Prostate gland (tissue), 2 donors: ENCODE measurements at regions not wholly inside any gene's neighbourhood (a gene's known extent, or its start where the extent isn't known, plus 50 kb on each side); places are given as distances from the start of the nearest gene placed in this dataset.

Experiments
- DNase-seq: peaks from one replicate; pipeline ENCODE4 v3.0.0-alpha.2; 2019; ENCODE audit warnings: low spot score
- H3K27ac ChIP-seq, 2 donors: fragments of 200-600 bp; sonication (generic); 2 replicates each; pipeline ENCODE4 v1.5.1; 2017 to 2019
- H3K27me3 ChIP-seq: fragments of 200-600 bp; sonication (generic); replicated peaks from 2 replicates; pipeline ENCODE4 v1.5.1; 2019; ENCODE audit not compliant: insufficient read depth
- H3K36me3 ChIP-seq, 2 donors: fragments of 200-600 bp; sonication (generic); 1 replicate in 1 of 2; 2 replicates in 1 of 2; pipeline versions ENCODE4 v1.5.1 to v1.8.1; 2017 to 2019
- H3K4me1 ChIP-seq: fragments of 200-600 bp; sonication (generic); replicated peaks from 2 replicates; pipeline ENCODE4 v1.5.1; 2019
- H3K4me3 ChIP-seq, 2 donors: fragments of 200-600 bp; sonication (generic); 2 replicates each; pipeline ENCODE4 v1.5.1; 2017 to 2019
- H3K9me3 ChIP-seq: fragments of 200-600 bp; sonication (generic); 2 replicates; pipeline ENCODE4 v1.5.1; 2017
- POLR2A ChIP-seq: fragments of 450-650 bp; IDR thresholded peaks from one replicate; pipeline ENCODE4 v1.6.1; 2016; ENCODE audit warnings: antibody characterized with exemption, mild to moderate bottlenecking
- POLR2AphosphoS5 ChIP-seq: sonication (generic); formaldehyde crosslinking; IDR thresholded peaks from one replicate; pipeline ENCODE4 v1.6.1; 2017; ENCODE audit warnings: antibody characterized with exemption
- WGBS: methylation state at CpG from one replicate; pipeline ENCODE4 v1.1.5; 2018; 5-methylcytosine and 5-hydroxymethylcytosine counted together
- intact Hi-C: fragments of 100-400 bp; cut with DNase I; formaldehyde crosslinking; loops from one replicate; pipeline ENCODE4 v1.14.2; 2022
- TF ChIP-seq, protein P1 (sequence below), 4 experiments: fragments of 200-600 bp in 2 of 4; fragments of 450-650 bp in 2 of 4; sonication (generic) in 2 of 4; IDR thresholded peaks; 1 replicate in 3 of 4; 2 replicates in 1 of 4; pipeline ENCODE4 v1.5.1; 2016 to 2019; ENCODE audit warnings: antibody characterized with exemption in 4 of 4, mild to moderate bottlenecking in 2 of 4, moderate library complexity in 2 of 4

DNA sequence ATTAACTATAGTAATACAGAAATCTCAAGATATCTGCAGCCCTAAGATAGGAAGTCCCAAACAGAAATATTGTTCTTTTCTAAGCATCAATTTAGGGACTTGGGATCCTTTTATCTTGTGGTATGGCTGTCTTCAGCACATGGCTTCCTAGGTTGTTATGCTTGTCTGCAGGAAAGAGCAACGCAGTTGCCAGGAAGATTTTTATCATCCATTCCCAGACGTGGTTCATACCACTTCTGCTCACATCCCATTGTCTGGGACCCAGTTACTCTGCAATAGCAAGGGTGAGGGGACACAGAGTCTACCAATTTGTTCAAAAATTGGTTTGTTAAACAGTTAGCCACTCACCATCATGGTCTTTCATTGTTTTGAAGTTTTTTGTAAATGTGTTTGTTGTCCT is 85.6 kb upstream of the RXFP2 start:
- intact Hi-C loops: no loop called here
- no peaks in the 10 kb centered on the region for H3K9me3 ChIP-seq
- no peak for DNase-seq
- TF ChIP-seq, protein P1, sequence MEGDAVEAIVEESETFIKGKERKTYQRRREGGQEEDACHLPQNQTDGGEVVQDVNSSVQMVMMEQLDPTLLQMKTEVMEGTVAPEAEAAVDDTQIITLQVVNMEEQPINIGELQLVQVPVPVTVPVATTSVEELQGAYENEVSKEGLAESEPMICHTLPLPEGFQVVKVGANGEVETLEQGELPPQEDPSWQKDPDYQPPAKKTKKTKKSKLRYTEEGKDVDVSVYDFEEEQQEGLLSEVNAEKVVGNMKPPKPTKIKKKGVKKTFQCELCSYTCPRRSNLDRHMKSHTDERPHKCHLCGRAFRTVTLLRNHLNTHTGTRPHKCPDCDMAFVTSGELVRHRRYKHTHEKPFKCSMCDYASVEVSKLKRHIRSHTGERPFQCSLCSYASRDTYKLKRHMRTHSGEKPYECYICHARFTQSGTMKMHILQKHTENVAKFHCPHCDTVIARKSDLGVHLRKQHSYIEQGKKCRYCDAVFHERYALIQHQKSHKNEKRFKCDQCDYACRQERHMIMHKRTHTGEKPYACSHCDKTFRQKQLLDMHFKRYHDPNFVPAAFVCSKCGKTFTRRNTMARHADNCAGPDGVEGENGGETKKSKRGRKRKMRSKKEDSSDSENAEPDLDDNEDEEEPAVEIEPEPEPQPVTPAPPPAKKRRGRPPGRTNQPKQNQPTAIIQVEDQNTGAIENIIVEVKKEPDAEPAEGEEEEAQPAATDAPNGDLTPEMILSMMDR (IDR thresholded peaks at IDR 0.05): no peak
- TF ChIP-seq POLR2AphosphoS5: no peak
- no peak for TF ChIP-seq POLR2A
- H3K36me3 ChIP-seq: no peaks in the 10 kb centered on the region
- no peak overlapping the region for H3K4me3 ChIP-seq
- H3K4me1 ChIP-seq: no peaks in the 10 kb centered on the region
- 21% methylated on average over 2 of the region's 2 CpGs for whole genome bisulfite sequencing
- H3K27me3 ChIP-seq: no peaks in the 10 kb centered on the region
- no peak overlapping the region for H3K27ac ChIP-seq

DNA sequence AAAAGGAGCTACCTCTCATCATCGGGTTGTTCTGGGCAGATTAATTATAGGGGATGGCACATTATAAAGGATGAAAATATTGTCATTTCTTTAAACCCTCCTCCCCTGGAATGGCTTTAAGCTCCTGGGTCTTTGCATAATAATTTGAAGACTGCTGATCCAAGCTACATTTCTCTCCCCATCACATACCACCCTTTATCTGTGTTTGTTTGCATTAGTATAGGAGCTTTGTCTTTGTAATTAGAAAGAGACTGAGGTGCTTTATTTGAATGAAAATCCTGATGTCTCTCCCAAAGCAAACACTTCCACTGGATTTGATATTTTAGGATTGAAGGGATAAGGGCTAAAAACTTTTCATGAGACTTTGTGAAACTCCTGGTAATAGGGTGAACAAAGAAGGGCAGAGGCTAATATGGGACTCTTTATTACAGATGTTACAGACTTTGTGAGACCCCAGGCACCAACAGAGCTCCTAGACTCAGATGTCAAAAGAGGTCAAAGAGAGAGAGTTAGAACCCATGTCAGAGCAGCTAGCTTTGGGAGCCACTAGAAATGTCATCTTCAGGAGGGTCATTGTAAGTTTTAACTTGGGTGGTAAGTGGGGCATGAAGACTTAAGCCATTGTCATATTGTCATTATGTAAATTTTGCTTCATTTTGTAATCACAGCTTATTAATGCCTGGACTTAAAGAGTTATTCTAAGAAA is 75.3 kb upstream of the RXFP2 start:
- Histone ChIP-seq H3K27ac (no peak overlapping the region), H3K9me3 (no peaks in the 10 kb centered on the region), H3K4me1 (no peaks in the 10 kb centered on the region), H3K4me3 (no peak overlapping the region), H3K36me3 (no peaks in the 10 kb centered on the region), H3K27me3 (no peaks in the 10 kb centered on the region)
- TF ChIP-seq POLR2AphosphoS5 (no peak), POLR2A (no peak)
- intact Hi-C loops: no loop called here
- DNase-seq: no peak
- 10% methylated on average over 1 of the region's 1 CpG for WGBS

- intact Hi-C loops: no loop called here
- no peak overlapping the region for H3K4me3 ChIP-seq
- no peaks in the 10 kb centered on the region for H3K36me3 ChIP-seq
- 54% methylated on average over 1 of the region's 1 CpG for WGBS
- no peak for TF ChIP-seq POLR2A
- TF ChIP-seq, protein P1 (IDR thresholded peaks at IDR 0.05): no peak
- no peak for TF ChIP-seq POLR2AphosphoS5
- H3K27me3 ChIP-seq: no peaks in the 10 kb centered on the region
- DNase-seq: no peak
- H3K4me1 ChIP-seq: no peaks in the 10 kb centered on the region
- H3K9me3 ChIP-seq: no peaks in the 10 kb centered on the region
- H3K27ac ChIP-seq: no peak overlapping the region
These were observed 68.3 kb upstream of the RXFP2 start for GRCh38 chr13:31670831-31671617.

- Histone ChIP-seq H3K27ac (no peak overlapping the region), H3K4me3 (no peak overlapping the region), H3K9me3 (no peaks in the 10 kb centered on the region), H3K27me3 (no peaks in the 10 kb centered on the region), H3K36me3 (no peaks in the 10 kb centered on the region), H3K4me1 (no peaks in the 10 kb centered on the region)
- TF ChIP-seq, protein P1 (IDR thresholded peaks at IDR 0.05): no peak
- no peak for TF ChIP-seq POLR2AphosphoS5
- TF ChIP-seq POLR2A: no peak
- WGBS: 77% methylated on average over 1 of the region's 1 CpG
- DNase-seq: no peak
- intact Hi-C loops: no loop called here
These were observed 65.3 kb upstream of the RXFP2 start for GRCh38 chr13:31674051-31674450.

DNA sequence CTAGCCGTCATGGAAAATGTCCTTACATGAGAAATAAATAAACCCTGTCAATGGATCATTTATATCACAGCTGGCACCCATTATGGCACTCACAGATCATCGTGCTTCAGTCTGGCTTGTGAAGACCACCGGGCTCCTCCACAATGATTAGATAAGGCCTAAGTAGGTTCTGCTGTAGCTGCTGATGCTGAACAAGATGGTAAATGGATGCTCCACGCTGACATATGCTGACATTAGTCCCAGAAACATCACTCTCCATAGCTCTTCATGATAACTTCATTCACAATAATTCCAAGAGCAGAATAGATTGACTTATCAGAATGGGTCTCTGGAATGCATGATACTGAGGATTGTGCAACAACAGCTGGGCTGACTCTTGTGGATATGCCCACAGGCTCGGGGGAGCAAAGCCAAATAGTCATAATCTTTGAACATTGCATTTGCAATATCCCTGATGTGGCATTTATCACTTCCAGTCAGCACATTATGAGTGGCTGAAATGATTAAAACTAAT is 63.8 kb upstream of the RXFP2 start:
- Histone ChIP-seq H3K27me3 (no peaks in the 10 kb centered on the region), H3K4me1 (no peaks in the 10 kb centered on the region), H3K9me3 (no peaks in the 10 kb centered on the region), H3K4me3 (no peak overlapping the region), H3K36me3 (no peaks in the 10 kb centered on the region), H3K27ac (no peak overlapping the region)
- intact Hi-C loops: no loop called here
- TF ChIP-seq POLR2A: no peak
- TF ChIP-seq, protein P1 (IDR thresholded peaks at IDR 0.05): no peak
- TF ChIP-seq POLR2AphosphoS5: no peak
- WGBS: 68% methylated on average over 5 of the region's 5 CpGs
- no peak for DNase-seq
